NT2/D1 (cell line): ENCODE measurements at regions not wholly inside any gene's neighbourhood (a gene's known extent, or its start where the extent isn't known, plus 50 kb on each side); places are given as distances from the start of the nearest gene placed in this dataset.

Experiments
- DNase-seq: peaks from one replicate; pipeline ENCODE4 v3.0.0-alpha.2; 2011; ENCODE audit warnings: low read depth, low spot score
- H3K27me3 ChIP-seq: 2 replicates; pipeline ENCODE4 v1.6.0; 2011; ENCODE audit warnings: mild to moderate bottlenecking; ENCODE audit not compliant: insufficient read length, insufficient read depth
- H3K36me3 ChIP-seq: 2 replicates; pipeline ENCODE4 v1.6.1; 2011; ENCODE audit warnings: mild to moderate bottlenecking, low read length, mixed read lengths; ENCODE audit not compliant: insufficient read depth, insufficient read length
- H3K4me1 ChIP-seq: 2 replicates; pipeline ENCODE4 v1.5.1; 2011; ENCODE audit not compliant: insufficient read depth, insufficient read length
- H3K4me3 ChIP-seq: 2 replicates; pipeline ENCODE4 v1.5.1; 2011; ENCODE audit warnings: low read depth; ENCODE audit not compliant: insufficient read length
- H3K9ac ChIP-seq: 2 replicates; pipeline ENCODE4 v1.6.0; 2011; ENCODE audit warnings: low read depth; ENCODE audit not compliant: insufficient read length
- H3K9me3 ChIP-seq: 2 replicates; pipeline ENCODE4 v1.5.1; 2011; ENCODE audit warnings: mild to moderate bottlenecking, low read length; ENCODE audit not compliant: insufficient read depth
- SUZ12 ChIP-seq: IDR thresholded peaks from 2 replicates; pipeline ENCODE4 v1.6.1; 2011; ENCODE audit not compliant: insufficient read length, insufficient read depth; ENCODE audit errors: extremely low read depth
- YY1 ChIP-seq: IDR thresholded peaks from 2 replicates; pipeline ENCODE4 v1.6.1; 2011; ENCODE audit not compliant: insufficient read length, insufficient read depth
- ZNF274 ChIP-seq: IDR thresholded peaks from 2 replicates; pipeline ENCODE4 v1.6.1; 2011; ENCODE audit warnings: mild to moderate bottlenecking, low read depth, low read length

- no peaks in the 10 kb centered on the region for H3K9me3 ChIP-seq
- no peaks in the 10 kb centered on the region for H3K27me3 ChIP-seq
- no peaks in the 10 kb centered on the region for H3K36me3 ChIP-seq
- no peak for DNase-seq
- no peak for TF ChIP-seq YY1
- no peak for TF ChIP-seq SUZ12
- no peak for TF ChIP-seq ZNF274
- H3K9ac ChIP-seq, result no peak overlapping the region
- H3K4me3 ChIP-seq, result no peak overlapping the region
- H3K4me1 ChIP-seq, result no peaks in the 10 kb centered on the region
These were observed 258.7 kb downstream of the FLRT2 start for GRCh38 chr14:85788470-85789233.

- Histone ChIP-seq H3K9ac (no peak overlapping the region), H3K4me3 (no peak overlapping the region), H3K9me3 (no peaks in the 10 kb centered on the region), H3K4me1 (no peaks in the 10 kb centered on the region), H3K27me3 (no peaks in the 10 kb centered on the region), H3K36me3 (no peaks in the 10 kb centered on the region)
- TF ChIP-seq ZNF274, result no peak
- TF ChIP-seq YY1, result no peak
- no peak for TF ChIP-seq SUZ12
- no peak for DNase-seq
These were observed 236.4 kb downstream of the FLRT2 start for GRCh38 chr14:85766295-85766694.

DNA sequence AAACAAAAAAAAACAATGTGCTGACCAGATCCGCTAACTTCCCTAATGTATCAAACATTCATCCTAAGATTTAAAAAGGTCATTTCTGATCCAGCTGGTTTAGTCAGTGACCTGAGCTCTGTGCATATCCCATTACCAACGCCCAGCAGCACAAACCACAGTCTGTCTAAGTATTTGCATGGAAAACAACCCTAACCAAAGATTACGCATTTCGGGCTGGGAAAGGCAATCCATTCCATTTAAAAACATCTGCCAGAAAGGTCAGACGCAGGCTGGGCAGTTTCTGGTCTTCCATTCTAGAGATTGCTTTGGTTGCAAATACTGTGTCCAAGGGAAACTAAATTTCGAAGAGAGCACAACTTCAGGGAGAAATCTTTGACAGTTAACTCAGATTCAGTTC lies 234.9 kb downstream of the FLRT2 start:
- DNase-seq, result no peak
- no peak overlapping the region for H3K9ac ChIP-seq
- no peaks in the 10 kb centered on the region for H3K4me1 ChIP-seq
- H3K4me3 ChIP-seq, result no peak overlapping the region
- no peaks in the 10 kb centered on the region for H3K36me3 ChIP-seq
- no peak for TF ChIP-seq SUZ12
- no peak for TF ChIP-seq ZNF274
- no peak for TF ChIP-seq YY1
- H3K9me3 ChIP-seq, result no peaks in the 10 kb centered on the region
- H3K27me3 ChIP-seq, result no peaks in the 10 kb centered on the region

GRCh38 chr14:85762526-85762925 lies 232.6 kb downstream of the FLRT2 start:
- Histone ChIP-seq H3K9me3 (no peaks in the 10 kb centered on the region), H3K27me3 (no peaks in the 10 kb centered on the region), H3K4me3 (no peak overlapping the region), H3K9ac (no peak overlapping the region), H3K36me3 (no peaks in the 10 kb centered on the region), H3K4me1 (no peaks in the 10 kb centered on the region)
- no peak for TF ChIP-seq ZNF274
- no peak for TF ChIP-seq SUZ12
- TF ChIP-seq YY1, result no peak
- no peak for DNase-seq

DNA sequence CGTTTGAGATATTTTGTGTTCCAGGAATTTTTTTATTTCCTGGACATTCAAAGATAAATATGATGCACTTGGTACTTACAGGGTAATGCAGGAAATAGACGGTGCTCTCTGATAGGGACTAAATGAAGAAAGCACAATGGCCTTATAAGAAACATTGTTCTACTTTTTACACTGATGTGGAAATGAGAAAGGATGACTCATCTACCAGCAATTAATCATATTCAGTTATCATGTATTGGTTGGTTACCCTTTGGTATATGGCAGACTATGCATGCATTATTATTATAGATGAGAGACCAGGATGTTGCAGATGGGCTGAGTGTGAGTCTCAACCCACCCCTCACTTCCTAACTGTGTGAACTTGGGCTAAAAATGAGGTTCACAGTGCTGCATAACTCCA lies 222.2 kb downstream of the FLRT2 start:
- Histone ChIP-seq H3K4me3 (no peak overlapping the region), H3K4me1 (no peaks in the 10 kb centered on the region), H3K36me3 (no peaks in the 10 kb centered on the region), H3K9me3 (no peaks in the 10 kb centered on the region), H3K9ac (no peak overlapping the region), H3K27me3 (no peaks in the 10 kb centered on the region)
- no peak for DNase-seq
- no peak for TF ChIP-seq ZNF274
- TF ChIP-seq YY1, result no peak
- no peak for TF ChIP-seq SUZ12

- Histone ChIP-seq H3K36me3 (no peaks in the 10 kb centered on the region), H3K9me3 (no peaks in the 10 kb centered on the region), H3K4me1 (no peaks in the 10 kb centered on the region), H3K27me3 (no peaks in the 10 kb centered on the region), H3K4me3 (no peak overlapping the region), H3K9ac (no peak overlapping the region)
- no peak for DNase-seq
- no peak for TF ChIP-seq YY1
- no peak for TF ChIP-seq ZNF274
These were observed 214.6 kb downstream of the FLRT2 start for GRCh38 chr14:85744573-85744972.

GRCh38 chr14:85732031-85732430 lies 202.1 kb downstream of the FLRT2 start:
- no peak overlapping the region for H3K4me3 ChIP-seq
- H3K36me3 ChIP-seq, result no peaks in the 10 kb centered on the region
- no peaks in the 10 kb centered on the region for H3K4me1 ChIP-seq
- TF ChIP-seq ZNF274, result no peak
- TF ChIP-seq SUZ12, result no peak
- TF ChIP-seq YY1, result no peak
- no peak for DNase-seq
- no peaks in the 10 kb centered on the region for H3K9me3 ChIP-seq
- H3K27me3 ChIP-seq, result no peaks in the 10 kb centered on the region
- no peak overlapping the region for H3K9ac ChIP-seq

- Histone ChIP-seq H3K9me3 (no peaks in the 10 kb centered on the region), H3K4me3 (no peak overlapping the region), H3K36me3 (no peaks in the 10 kb centered on the region), H3K9ac (no peak overlapping the region), H3K27me3 (no peaks in the 10 kb centered on the region), H3K4me1 (no peaks in the 10 kb centered on the region)
- no peak for DNase-seq
- no peak for TF ChIP-seq SUZ12
- TF ChIP-seq ZNF274, result no peak
- TF ChIP-seq YY1, result no peak
These were observed 201.2 kb downstream of the FLRT2 start for GRCh38 chr14:85731186-85731585.
